A549 (cell line): ENCODE measurements at regions not wholly inside any gene's neighbourhood (a gene's known extent, or its start where the extent isn't known, plus 50 kb on each side); places are given as distances from the start of the nearest gene placed in this dataset.
"Not testable (repeated sequence)": the region's sequence is repeated elsewhere in the genome, so short reads cannot be mapped to it uniquely, and the experiment has no call there.

Experiments
- ATAC-seq, 2 experiments: fragments of 200-7000 bp in 1 of 2; fragments of >200 bp in 1 of 2; cut with Nextera tagmentation in 1 of 2; cut with Tn5 transposase in 1 of 2; 3 replicates each; pipeline versions ENCODE4 v1.8.0 to v1.9.1; 2018 to 2020; ENCODE audit warnings: mild to moderate bottlenecking in 1 of 2, moderate library complexity in 1 of 2
- CTCF ChIA-PET: fragments of 300-600 bp; sonication (Branson Sonifier 250); formaldehyde crosslinking; extraction: SDS; loops from one replicate; lab custom pipeline; 2021; ENCODE audit warnings: antibody characterized with exemption, inconsistent platforms; lab: Yijun Ruan, JAX
- POLR2A ChIA-PET: fragments of 350-600 bp; formaldehyde crosslinking; extraction: SDS; loops from one replicate; lab custom pipeline; 2021; ENCODE audit warnings: antibody characterized with exemption, inconsistent platforms; lab: Yijun Ruan, JAX
- DNase-seq, 2 experiments: peaks; one replicate each; pipeline versions ENCODE4 v3.0.0 to v3.0.0-alpha.2; 2011 to 2016; ENCODE audit warnings: low read depth in 1 of 2, low spot score in 1 of 2
- FAIRE-seq: peaks from 2 replicates; lab custom pipeline; 2011; peaks lifted over from hg19 to GRCh38; lab: Jason Lieb, UNC
- H3K27ac ChIP-seq, 2 experiments: fragments of >200 bp; sonication (Bioruptor Twin); formaldehyde crosslinking; 3 replicates each; pipeline ENCODE4 v1.5.1; 2016 to 2017
- H3K4me1 ChIP-seq: fragments of >200 bp; sonication (Bioruptor Twin); formaldehyde crosslinking; 3 replicates; pipeline ENCODE4 v1.6.1; 2016
- H3K4me2 ChIP-seq: fragments of >200 bp; sonication (Bioruptor Twin); formaldehyde crosslinking; 3 replicates; pipeline ENCODE4 v1.6.1; 2016
- H3K4me3 ChIP-seq: fragments of >200 bp; sonication (Bioruptor Twin); formaldehyde crosslinking; 3 replicates; pipeline ENCODE4 v1.5.1; 2016
- H3K9me3 ChIP-seq: fragments of >200 bp; sonication (Bioruptor Twin); formaldehyde crosslinking; 3 replicates; pipeline ENCODE4 v1.6.1; 2016
- BHLHE40 ChIP-seq: IDR thresholded peaks from 2 replicates; pipeline ENCODE4 v1.6.1; 2012; ENCODE audit warnings: low read depth, low read length, inconsistent platforms
- CBX8 ChIP-seq: fragments of 200-600 bp; sonication (generic); IDR thresholded peaks from 2 replicates; pipeline ENCODE4 v1.6.1; 2016
- CEBPB ChIP-seq, 2 experiments: fragments of >200 bp in 1 of 2; sonication (Bioruptor Twin) in 1 of 2; formaldehyde crosslinking in 1 of 2; IDR thresholded peaks; 2 replicates each; pipeline ENCODE4 v1.6.1; 2012 to 2016
- CHD2 ChIP-seq: fragments of 150-350 bp; IDR thresholded peaks from 2 replicates; pipeline ENCODE4 v1.6.1; 2014; ENCODE audit warnings: low read length; ENCODE audit not compliant: partially characterized antibody
- E2F6 ChIP-seq: IDR thresholded peaks from 2 replicates; pipeline ENCODE4 v1.6.1; 2012; ENCODE audit warnings: low read depth, borderline replicate concordance
- EHMT2 ChIP-seq: fragments of 200-600 bp; sonication (generic); IDR thresholded peaks from 2 replicates; pipeline ENCODE4 v1.6.1; 2016; ENCODE audit warnings: antibody characterized with exemption, low read depth, mild to moderate bottlenecking, moderate library complexity
- FOSL2 ChIP-seq, 2 experiments: fragments of 450-650 bp in 1 of 2; fragments of >200 bp in 1 of 2; sonication (Bioruptor Twin) in 1 of 2; formaldehyde crosslinking; IDR thresholded peaks; 2 replicates each; pipeline versions ENCODE4 v1.5.0 to v1.6.1; 2016 to 2020; ENCODE audit warnings: mild to moderate bottlenecking in 1 of 2, moderate library complexity in 1 of 2
- FOXS1 ChIP-seq: fragments of 250-450 bp; sonication (Bioruptor Pico); IDR thresholded peaks from 2 replicates; pipeline ENCODE4 v1.5.0; 2020; ENCODE audit warnings: mild to moderate bottlenecking, moderate library complexity
- HDAC2 ChIP-seq: fragments of 200-600 bp; sonication (generic); IDR thresholded peaks from 2 replicates; pipeline ENCODE4 v1.6.1; 2016
- HOXB5 ChIP-seq: fragments of 250-450 bp; sonication (Bioruptor Pico); IDR thresholded peaks from 2 replicates; pipeline ENCODE4 v1.5.0; 2020; ENCODE audit warnings: mild to moderate bottlenecking, moderate library complexity
- KDM1A ChIP-seq: fragments of 200-600 bp; sonication (generic); IDR thresholded peaks from 2 replicates; pipeline ENCODE4 v1.6.1; 2016; ENCODE audit warnings: low read depth, mild to moderate bottlenecking
- KDM5A ChIP-seq: fragments of 200-600 bp; sonication (generic); IDR thresholded peaks from 2 replicates; pipeline ENCODE4 v1.6.1; 2016; ENCODE audit warnings: antibody characterized with exemption, mild to moderate bottlenecking
- MAFK ChIP-seq: fragments of 450-650 bp; IDR thresholded peaks from 2 replicates; pipeline ENCODE4 v1.6.1; 2014; ENCODE audit not compliant: partially characterized antibody
- MYC ChIP-seq: IDR thresholded peaks from 2 replicates; pipeline ENCODE4 v1.6.1; 2012; ENCODE audit warnings: mild to moderate bottlenecking, inconsistent platforms, low read length, improper control_type of control experiment, borderline replicate concordance
- NFE2L2 ChIP-seq: fragments of 150-350 bp; conservative IDR thresholded peaks from 2 replicates; pipeline ENCODE4 v1.6.1; 2014; ENCODE audit warnings: low read length
- NPAS2 ChIP-seq: fragments of 250-450 bp; sonication (Bioruptor Pico); IDR thresholded peaks from 2 replicates; pipeline ENCODE4 v1.8.0; 2022; ENCODE audit warnings: mild to moderate bottlenecking, moderate library complexity, borderline replicate concordance
- NR3C1 ChIP-seq: fragments of >200 bp; sonication (Bioruptor Twin); formaldehyde crosslinking; IDR thresholded peaks from 3 replicates; pipeline ENCODE4 v1.6.1; 2017
- PBX3 ChIP-seq: IDR thresholded peaks from 2 replicates; pipeline ENCODE4 v1.6.1; 2012
- POLR2A ChIP-seq: IDR thresholded peaks from 2 replicates; pipeline ENCODE4 v1.6.1; 2012; ENCODE audit warnings: mild to moderate bottlenecking, low read length
- SREBF2 ChIP-seq: fragments of 450-650 bp; IDR thresholded peaks from 2 replicates; pipeline ENCODE4 v1.6.1; 2014; ENCODE audit warnings: mild to moderate bottlenecking, moderate library complexity
- TP53 ChIP-seq: fragments of 250-450 bp; sonication (Bioruptor Pico); IDR thresholded peaks from 2 replicates; pipeline ENCODE4 v1.5.0; 2021; ENCODE audit warnings: mild to moderate bottlenecking, moderate library complexity
- ZC3H11A ChIP-seq: fragments of 450-650 bp; IDR thresholded peaks from 2 replicates; pipeline ENCODE4 v1.6.1; 2014; ENCODE audit warnings: antibody characterized with exemption, mild to moderate bottlenecking
- ZFP36 ChIP-seq: fragments of 450-650 bp; IDR thresholded peaks from 2 replicates; pipeline ENCODE4 v1.6.1; 2014; ENCODE audit warnings: borderline replicate concordance; ENCODE audit not compliant: partially characterized antibody
- ZNF302 ChIP-seq: fragments of 250-450 bp; sonication (Bioruptor Pico); IDR thresholded peaks from 2 replicates; pipeline ENCODE4 v1.9.0; 2021; ENCODE audit warnings: inconsistent platforms, mild to moderate bottlenecking, moderate library complexity
- WGBS: methylation state at CpG from one replicate; pipeline ENCODE4 v1.1.6; 2017; ENCODE audit errors: missing lambda C conversion rate; 5-methylcytosine and 5-hydroxymethylcytosine counted together
- TF ChIP-seq, protein P1 (sequence below): fragments of >200 bp; sonication (Bioruptor Twin); formaldehyde crosslinking; IDR thresholded peaks from 2 replicates; pipeline ENCODE4 v1.6.1; 2016
- TF ChIP-seq, protein P2 (sequence below): fragments of 450-650 bp; IDR thresholded peaks from 2 replicates; pipeline ENCODE4 v1.6.1; 2014; ENCODE audit warnings: antibody characterized with exemption

DNA sequence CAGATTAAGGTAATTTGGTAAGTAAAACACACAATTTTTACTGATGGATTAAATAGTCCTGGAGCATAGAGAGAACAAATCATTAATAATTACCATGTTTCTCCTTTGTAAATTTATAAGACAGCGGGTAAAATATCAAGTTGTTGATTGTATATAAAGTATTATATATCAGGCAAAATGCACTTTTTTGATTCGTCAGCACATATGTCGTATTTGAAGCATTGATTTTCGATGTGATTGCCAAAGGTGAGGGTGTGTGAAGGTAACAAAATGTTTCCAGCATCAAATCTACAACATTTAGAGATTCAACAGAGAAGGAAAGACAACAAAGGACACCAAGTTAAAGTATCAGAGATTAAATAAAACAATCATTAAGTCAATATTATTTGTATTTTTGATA is 1437.8 kb upstream of the ADGRL3 start:
- no peaks in the 10 kb centered on the region for H3K9me3 ChIP-seq
- H3K4me2 ChIP-seq: no peak overlapping the region
- WGBS: 16% methylated on average over 4 of the region's 4 CpGs
- DNase-seq (no peak), FAIRE-seq (no peak), ATAC-seq (no peak)
- CTCF ChIA-PET: no interaction called here
- TF ChIP-seq MAFK (peak; percentile 41), MYC (no peak), SREBF2 (no peak)
- POLR2A ChIA-PET: no interaction called here
- H3K27ac ChIP-seq: no peak overlapping the region
- H3K4me1 ChIP-seq: no peaks in the 10 kb centered on the region
- H3K4me3 ChIP-seq: no peak overlapping the region

- DNase-seq: no peak
- no peak for FAIRE-seq
- Histone ChIP-seq H3K9me3 (no peaks in the 10 kb centered on the region), H3K4me1 (no peaks in the 10 kb centered on the region), H3K27ac (no peak overlapping the region), H3K4me2 (no peak overlapping the region), H3K4me3 (no peak overlapping the region)
- TF ChIP-seq KDM5A: no peak
- no peak for TF ChIP-seq NR3C1
- no peak for TF ChIP-seq TP53 (CRISPR knock-in tag)
- no peak for TF ChIP-seq KDM1A
- TF ChIP-seq HDAC2: no peak
- TF ChIP-seq CHD2: no peak
- TF ChIP-seq BHLHE40: no peak
- TF ChIP-seq CEBPB (IDR thresholded peaks at IDR 0.05): no peak
- no peak for TF ChIP-seq ZC3H11A
- no peak for TF ChIP-seq POLR2A
- TF ChIP-seq HOXB5: no peak
- no peak for TF ChIP-seq FOXS1 (CRISPR knock-in tag)
- TF ChIP-seq, protein P1, sequence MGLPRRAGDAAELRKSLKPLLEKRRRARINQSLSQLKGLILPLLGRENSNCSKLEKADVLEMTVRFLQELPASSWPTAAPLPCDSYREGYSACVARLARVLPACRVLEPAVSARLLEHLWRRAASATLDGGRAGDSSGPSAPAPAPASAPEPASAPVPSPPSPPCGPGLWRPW: no peak
- ATAC-seq: no peak
- POLR2A ChIA-PET: no interaction called here
- CTCF ChIA-PET: no interaction called here
Observed at GRCh38 chr4:59770601-59771264, 1429.4 kb upstream of the ADGRL3 start.

GRCh38 chr4:59772641-59773139 is 1427.4 kb upstream of the ADGRL3 start:
- Histone ChIP-seq H3K4me1 (no peaks in the 10 kb centered on the region), H3K27ac (no peak overlapping the region), H3K4me3 (no peak overlapping the region), H3K4me2 (no peak overlapping the region), H3K9me3 (no peaks in the 10 kb centered on the region)
- TF ChIP-seq NFE2L2: no peak
- TF ChIP-seq HDAC2: no peak
- TF ChIP-seq BHLHE40: no peak
- no peak for TF ChIP-seq ZFP36
- no peak for TF ChIP-seq CBX8
- TF ChIP-seq FOSL2 (IDR thresholded peaks at IDR 0.05): no peak
- TF ChIP-seq FOSL2 (CRISPR knock-in tag; IDR thresholded peaks at IDR 0.05): no peak
- TF ChIP-seq, protein P2, sequence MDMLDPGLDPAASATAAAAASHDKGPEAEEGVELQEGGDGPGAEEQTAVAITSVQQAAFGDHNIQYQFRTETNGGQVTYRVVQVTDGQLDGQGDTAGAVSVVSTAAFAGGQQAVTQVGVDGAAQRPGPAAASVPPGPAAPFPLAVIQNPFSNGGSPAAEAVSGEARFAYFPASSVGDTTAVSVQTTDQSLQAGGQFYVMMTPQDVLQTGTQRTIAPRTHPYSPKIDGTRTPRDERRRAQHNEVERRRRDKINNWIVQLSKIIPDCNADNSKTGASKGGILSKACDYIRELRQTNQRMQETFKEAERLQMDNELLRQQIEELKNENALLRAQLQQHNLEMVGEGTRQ: no peak
- TF ChIP-seq EHMT2: no peak
- no peak for TF ChIP-seq CHD2
- TF ChIP-seq HOXB5: no peak
- no peak for TF ChIP-seq TP53 (CRISPR knock-in tag)
- no peak for TF ChIP-seq MYC
- no peak for TF ChIP-seq NR3C1
- no peak for TF ChIP-seq NPAS2 (CRISPR knock-in tag)
- no peak for TF ChIP-seq E2F6
- TF ChIP-seq PBX3: no peak
- no peak for TF ChIP-seq ZNF302 (CRISPR knock-in tag)
- POLR2A ChIA-PET: no interaction called here
- WGBS: 13% methylated on average over 1 of the region's 1 CpG
- DNase-seq: no peak
- CTCF ChIA-PET: no interaction called here
- no peak for FAIRE-seq
- ATAC-seq: no peak

DNA sequence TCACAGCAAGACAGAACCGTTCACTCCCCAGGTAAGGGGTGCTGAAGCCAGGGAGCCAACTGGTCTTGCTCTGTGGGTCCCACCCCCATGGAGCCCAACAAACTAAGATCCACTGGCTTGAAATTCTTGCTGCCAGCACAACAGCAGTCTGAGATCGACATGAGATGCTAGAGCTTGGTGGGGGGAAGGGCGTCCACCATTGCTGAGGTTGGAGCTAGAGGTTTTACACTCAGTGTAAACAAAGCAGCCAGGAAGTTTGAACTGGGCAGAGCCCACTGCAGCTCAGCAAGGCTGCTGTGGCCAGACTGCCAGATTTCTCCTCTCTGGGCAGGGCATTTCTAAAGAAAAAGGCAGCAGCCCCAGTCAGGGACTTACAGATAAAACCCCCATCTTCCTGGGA is 1419.9 kb upstream of the ADGRL3 start:
- H3K4me2 ChIP-seq, POLR2A ChIA-PET, H3K4me1 ChIP-seq, CTCF ChIA-PET, H3K4me3 ChIP-seq, ATAC-seq, H3K9me3 ChIP-seq, DNase-seq, FAIRE-seq, H3K27ac ChIP-seq: not testable (repeated sequence)
- 43% methylated on average over 1 of the region's 3 CpGs for WGBS
